SH-SY5Y (cell line): ENCODE measurements at regions not wholly inside any gene's neighbourhood (a gene's known extent, or its start where the extent isn't known, plus 50 kb on each side); places are given as distances from the start of the nearest gene placed in this dataset.

Source experiments
- GATA2 ChIP-seq: IDR thresholded peaks from 2 replicates; pipeline ENCODE4 v1.6.1; 2011; ENCODE audit warnings: mild to moderate bottlenecking, low read depth, low read length
- GATA3 ChIP-seq: IDR thresholded peaks from 2 replicates; pipeline ENCODE4 v1.6.1; 2011; ENCODE audit warnings: low read depth, mild to moderate bottlenecking, low read length, moderate library complexity

GRCh38 chr3:176078906-176079305 lies 1118.4 kb downstream of the TBL1XR1 start:
- TF ChIP-seq GATA3 (no peak), GATA2 (no peak)
